Activated T-cell treated with anti-CD3 and anti-CD28 coated beads, Interleukin-2, amount 50 U/mL, for 72 hours (primary cell): ENCODE measurements at regions not wholly inside any gene's neighbourhood (a gene's known extent, or its start where the extent isn't known, plus 50 kb on each side); places are given as distances from the start of the nearest gene placed in this dataset.
"Not testable (repeated sequence)": the region's sequence is repeated elsewhere in the genome, so short reads cannot be mapped to it uniquely, and the experiment has no call there.

ENCODE experiments used
- ATAC-seq, 2 donors: fragments of 150-1000 bp; cut with Tn5 transposase; replicated peaks in 1 of 2; 2 replicates each; pipeline ENCODE4 v1.10.0; 2021; ENCODE audit warnings: moderate library complexity in 2 of 2, mild to moderate bottlenecking in 1 of 2
- DNase-seq, 2 donors: peaks; one replicate each; pipeline ENCODE4 v3.0.0; 2021 to 2022; ENCODE audit warnings: mixed read lengths in 1 of 2
- H3K27ac Mint-ChIP-seq: one replicate; pipeline ENCODE4 v1.8.0; 2022; ENCODE audit warnings: mild to moderate bottlenecking, moderate library complexity, mixed read lengths
- H3K27me3 Mint-ChIP-seq: one replicate; pipeline ENCODE4 v1.8.0; 2022; ENCODE audit warnings: low read depth, mixed read lengths
- H3K36me3 Mint-ChIP-seq, 2 donors: one replicate each; pipeline ENCODE4 v1.8.0; 2022; ENCODE audit warnings: mixed read lengths in 2 of 2, mild to moderate bottlenecking in 1 of 2; ENCODE audit not compliant: insufficient read depth in 2 of 2
- H3K4me1 Mint-ChIP-seq: one replicate; pipeline ENCODE4 v1.8.0; 2022; ENCODE audit warnings: low read depth, mixed read lengths
- H3K4me3 Mint-ChIP-seq, 2 donors: one replicate each; pipeline ENCODE4 v1.8.0; 2022; ENCODE audit warnings: mild to moderate bottlenecking in 2 of 2, mixed read lengths in 2 of 2, moderate library complexity in 2 of 2
- H3K9me3 Mint-ChIP-seq, 2 donors: one replicate each; pipeline ENCODE4 v1.8.0; 2022; ENCODE audit warnings: mixed read lengths in 2 of 2

DNA sequence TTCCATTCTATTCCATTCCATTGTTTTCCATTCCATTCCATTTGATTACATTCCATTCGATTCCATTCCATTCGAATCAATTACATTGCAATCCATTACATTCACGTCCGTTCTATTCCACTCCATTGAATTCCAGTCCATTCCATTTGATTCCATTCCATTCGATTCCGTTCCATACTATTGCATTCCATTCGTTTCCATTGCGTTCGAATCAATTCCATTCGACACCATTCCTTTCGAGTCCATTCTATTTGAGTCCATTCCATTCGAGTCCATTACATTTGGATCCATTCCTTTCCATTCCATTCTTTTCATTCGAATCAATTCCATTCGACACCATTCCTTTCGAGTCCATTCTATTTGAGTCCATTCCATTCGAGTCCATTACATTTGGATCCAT, 1122.9 kb downstream of the RPIA start:
- peaks cover 11 to 85% of the 10 kb centered on the region in 2 donors for H3K9me3 Mint-ChIP-seq

DNA sequence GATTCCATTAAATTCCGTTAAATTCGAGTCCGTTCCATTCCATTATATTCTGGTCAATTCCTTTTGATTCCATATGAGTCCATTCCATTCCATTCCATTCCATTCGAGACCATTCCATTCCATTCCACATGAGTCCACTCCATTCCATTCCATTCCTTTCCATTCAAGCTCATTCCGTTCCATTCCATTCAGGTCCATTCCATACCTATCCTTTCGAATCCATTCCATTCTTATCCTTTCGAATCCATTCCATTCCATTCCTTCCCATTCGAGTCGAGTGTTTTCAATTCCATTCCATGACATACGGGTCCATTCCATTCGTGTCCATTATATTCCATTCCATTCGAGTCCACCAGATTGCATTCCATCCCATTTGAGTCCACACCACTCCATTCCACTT, 1127.4 kb downstream of the RPIA start:
- peaks cover 0 to 83% of the 10 kb centered on the region in 2 donors for H3K36me3 Mint-ChIP-seq
- ATAC-seq (no peak), DNase-seq (no peak)
- H3K4me3 Mint-ChIP-seq = no peak overlapping the region
- H3K9me3 Mint-ChIP-seq = peaks cover 0 to 86% of the 10 kb centered on the region in 2 donors
- H3K27me3 Mint-ChIP-seq = no peaks in the 10 kb centered on the region
- H3K4me1 Mint-ChIP-seq = no peaks in the 10 kb centered on the region
- no peak overlapping the region for H3K27ac Mint-ChIP-seq

More for the DNA sequence above, 1122.9 kb downstream of the RPIA start:
- not testable (repeated sequence) for H3K27me3 Mint-ChIP-seq, H3K27ac Mint-ChIP-seq, DNase-seq, H3K4me3 Mint-ChIP-seq, ATAC-seq, H3K4me1 Mint-ChIP-seq
- peaks cover 13 to 82% of the 10 kb centered on the region in 2 donors for H3K36me3 Mint-ChIP-seq

DNA sequence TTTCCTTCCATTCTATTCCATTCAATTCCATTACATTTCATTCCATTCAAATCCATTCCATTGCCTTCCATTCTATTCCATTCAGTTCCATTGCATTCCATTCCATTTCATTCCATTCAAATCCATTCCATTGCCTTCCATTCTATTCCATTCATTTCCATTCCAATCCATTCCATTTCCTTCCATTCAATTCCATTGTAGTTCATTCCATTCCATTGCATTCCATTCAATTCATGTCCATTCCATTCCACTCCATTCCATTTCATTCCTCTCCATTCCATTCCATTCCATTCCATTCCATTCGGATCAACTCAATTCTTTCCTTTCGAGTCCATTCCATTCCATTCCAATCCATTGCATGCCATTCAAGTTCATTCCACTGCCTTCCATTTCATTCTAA, 1128.3 kb downstream of the RPIA start:
- no peak overlapping the region for H3K4me3 Mint-ChIP-seq
- no peak for DNase-seq
- no peak for ATAC-seq
- H3K9me3 Mint-ChIP-seq = peaks cover 0 to 77% of the 10 kb centered on the region in 2 donors
- H3K27ac Mint-ChIP-seq = no peak overlapping the region
- H3K27me3 Mint-ChIP-seq = no peaks in the 10 kb centered on the region
- H3K4me1 Mint-ChIP-seq = no peaks in the 10 kb centered on the region
- H3K36me3 Mint-ChIP-seq = peaks cover 0 to 78% of the 10 kb centered on the region in 2 donors

DNA sequence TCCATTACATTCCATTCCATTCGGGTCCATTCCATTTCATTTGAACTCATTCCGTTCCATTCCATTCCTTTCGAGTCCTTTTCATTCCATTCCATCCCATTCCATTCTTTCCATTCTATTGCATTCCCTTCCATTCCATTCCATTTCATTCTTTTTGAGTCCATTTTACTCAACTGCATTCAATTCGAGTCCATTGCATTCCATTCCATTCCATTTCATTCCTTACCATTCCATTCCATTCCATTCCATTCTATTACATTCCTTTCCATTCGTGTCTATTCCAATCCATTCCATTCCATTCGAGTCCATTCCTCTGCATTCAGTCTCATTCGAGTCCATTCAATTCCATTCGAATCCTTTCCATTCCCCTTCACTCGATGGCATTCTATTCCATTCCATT, 1128.8 kb downstream of the RPIA start:
- H3K27ac Mint-ChIP-seq = no peak overlapping the region
- H3K9me3 Mint-ChIP-seq = peaks cover 0 to 77% of the 10 kb centered on the region in 2 donors
- H3K27me3 Mint-ChIP-seq = no peaks in the 10 kb centered on the region
- H3K4me1 Mint-ChIP-seq = no peaks in the 10 kb centered on the region
- peaks cover 0 to 78% of the 10 kb centered on the region in 2 donors for H3K36me3 Mint-ChIP-seq
- ATAC-seq (no peak), DNase-seq (no peak)
- H3K4me3 Mint-ChIP-seq = no peak overlapping the region

DNA sequence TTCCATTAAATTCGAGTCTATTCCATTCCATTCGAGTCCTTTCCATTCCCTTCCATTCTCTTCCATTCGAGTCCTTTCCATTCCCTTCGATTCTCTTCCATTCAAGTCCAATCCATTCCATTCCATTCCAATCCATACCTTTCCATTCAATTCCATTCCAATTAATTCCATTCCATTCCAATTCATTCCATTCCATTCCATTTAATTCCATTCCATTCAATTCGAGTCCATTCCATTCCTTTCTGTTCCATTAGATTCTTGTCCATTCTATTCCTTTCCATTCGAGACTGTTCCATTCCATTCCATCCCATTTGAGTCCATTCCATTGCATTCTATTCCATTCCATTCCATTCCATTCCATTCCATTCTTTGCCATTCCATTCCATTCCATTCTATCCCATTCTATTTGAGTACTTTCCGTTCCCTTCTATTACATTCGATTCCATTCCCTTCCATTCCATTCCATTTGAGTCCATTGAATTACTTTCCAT, 1130.0 kb downstream of the RPIA start:
- no peak for DNase-seq
- ATAC-seq = no peak
- H3K27me3 Mint-ChIP-seq = no peaks in the 10 kb centered on the region
- H3K4me3 Mint-ChIP-seq = no peak overlapping the region
- H3K27ac Mint-ChIP-seq = no peak overlapping the region
- no peaks in the 10 kb centered on the region for H3K4me1 Mint-ChIP-seq
- H3K9me3 Mint-ChIP-seq = peaks cover 0 to 70% of the 10 kb centered on the region in 2 donors
- H3K36me3 Mint-ChIP-seq = peaks cover 0 to 72% of the 10 kb centered on the region in 2 donors

DNA sequence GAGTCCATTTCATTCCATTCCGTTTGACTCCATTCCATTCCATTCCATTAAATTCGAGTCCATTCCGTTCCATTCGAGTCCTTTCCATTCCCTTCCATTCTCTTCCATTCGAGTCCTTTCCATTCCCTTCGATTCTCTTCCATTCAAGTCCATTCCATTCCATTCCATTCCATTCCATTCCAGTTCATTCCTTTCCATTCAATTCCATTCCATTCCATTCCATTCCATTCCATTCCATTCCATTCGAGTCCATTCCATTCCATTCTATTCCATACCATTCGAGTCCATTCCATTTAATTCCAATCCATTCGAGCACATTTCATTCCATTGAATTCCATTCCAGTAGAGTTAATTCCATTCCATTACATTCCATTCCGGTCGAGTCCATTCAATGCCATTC, 1130.9 kb downstream of the RPIA start:
- Mint-ChIP-seq H3K9me3 (peaks cover 0 to 65% of the 10 kb centered on the region in 2 donors), H3K36me3 (peaks cover 0 to 70% of the 10 kb centered on the region in 2 donors)
- H3K27me3 Mint-ChIP-seq, H3K27ac Mint-ChIP-seq, DNase-seq, ATAC-seq, H3K4me1 Mint-ChIP-seq, H3K4me3 Mint-ChIP-seq: not testable (repeated sequence)

DNA sequence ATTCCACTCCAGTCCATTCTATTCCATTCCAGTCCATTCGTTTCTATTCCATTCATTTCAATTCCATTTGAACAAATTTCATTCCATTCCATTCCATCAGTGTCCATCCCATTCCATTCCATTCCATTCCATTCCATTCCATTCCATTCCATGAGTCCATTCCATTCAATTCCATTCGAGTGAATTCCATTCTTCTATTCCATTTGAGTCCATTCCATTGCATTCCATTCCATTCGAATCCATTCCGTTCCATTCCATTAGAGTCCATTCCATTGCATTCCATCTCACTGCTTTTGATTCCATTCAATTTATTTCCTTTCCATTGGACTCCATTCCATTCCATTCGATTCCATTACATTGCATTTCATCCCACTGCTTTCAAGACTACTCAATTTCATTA, 1132.1 kb downstream of the RPIA start:
- H3K36me3 Mint-ChIP-seq = peaks cover 0 to 59% of the 10 kb centered on the region in 2 donors
- no peak overlapping the region for H3K4me3 Mint-ChIP-seq

DNA sequence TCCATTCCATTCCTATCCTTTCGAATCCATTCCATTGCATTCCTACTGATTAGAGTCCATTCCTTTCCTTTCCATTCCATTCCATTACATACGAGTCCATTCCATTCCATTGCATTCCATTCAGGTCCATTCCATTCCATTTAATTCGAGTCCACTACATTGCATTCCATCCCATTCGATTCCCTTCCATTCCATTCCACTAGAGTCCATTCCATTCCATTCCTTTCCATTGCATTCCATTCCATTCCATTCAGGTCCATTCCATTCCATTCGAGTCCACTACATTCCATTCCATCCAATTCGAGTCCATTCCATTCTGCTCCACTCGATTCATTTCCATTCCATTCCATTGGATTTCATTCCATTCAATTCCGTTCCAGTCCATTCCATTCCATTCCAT, 1133.6 kb downstream of the RPIA start:
- Mint-ChIP-seq H3K4me1 (no peaks in the 10 kb centered on the region), H3K27ac (no peak overlapping the region), H3K36me3 (peaks cover 0 to 45% of the 10 kb centered on the region in 2 donors), H3K27me3 (no peaks in the 10 kb centered on the region), H3K9me3 (peaks cover 0 to 51% of the 10 kb centered on the region in 2 donors), H3K4me3 (no peak overlapping the region)
- DNase-seq (no peak), ATAC-seq (no peak)

More for the DNA sequence above, 1132.1 kb downstream of the RPIA start:
- H3K27me3 Mint-ChIP-seq = no peaks in the 10 kb centered on the region
- ATAC-seq = no peak
- H3K27ac Mint-ChIP-seq = no peak overlapping the region
- peaks cover 0 to 54% of the 10 kb centered on the region in 2 donors for H3K9me3 Mint-ChIP-seq
- no peak for DNase-seq
- no peaks in the 10 kb centered on the region for H3K4me1 Mint-ChIP-seq

DNA sequence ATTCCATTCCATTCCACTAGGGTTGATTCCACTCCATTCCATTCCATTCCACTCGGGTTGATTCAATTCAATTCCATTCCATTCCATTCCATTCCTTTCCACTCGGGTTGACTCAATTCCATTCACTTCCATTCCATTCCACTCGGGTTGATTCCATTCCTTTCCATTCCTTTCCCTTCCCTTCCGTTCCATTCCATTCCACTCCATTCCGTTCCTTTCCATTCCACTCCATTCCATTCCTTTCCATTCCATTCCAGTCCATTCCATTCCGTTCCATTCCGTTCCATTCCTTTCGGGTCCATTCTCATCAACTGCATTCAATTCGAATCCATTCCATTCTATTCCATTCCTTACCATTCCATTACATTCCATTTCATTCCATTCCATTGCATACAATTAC, 1135.3 kb downstream of the RPIA start:
- H3K27ac Mint-ChIP-seq, ATAC-seq, H3K27me3 Mint-ChIP-seq, H3K4me1 Mint-ChIP-seq, DNase-seq, H3K4me3 Mint-ChIP-seq: not testable (repeated sequence)
- Mint-ChIP-seq H3K36me3 (peaks cover 0 to 27% of the 10 kb centered on the region in 2 donors), H3K9me3 (peaks cover 11 to 51% of the 10 kb centered on the region in 2 donors)

DNA sequence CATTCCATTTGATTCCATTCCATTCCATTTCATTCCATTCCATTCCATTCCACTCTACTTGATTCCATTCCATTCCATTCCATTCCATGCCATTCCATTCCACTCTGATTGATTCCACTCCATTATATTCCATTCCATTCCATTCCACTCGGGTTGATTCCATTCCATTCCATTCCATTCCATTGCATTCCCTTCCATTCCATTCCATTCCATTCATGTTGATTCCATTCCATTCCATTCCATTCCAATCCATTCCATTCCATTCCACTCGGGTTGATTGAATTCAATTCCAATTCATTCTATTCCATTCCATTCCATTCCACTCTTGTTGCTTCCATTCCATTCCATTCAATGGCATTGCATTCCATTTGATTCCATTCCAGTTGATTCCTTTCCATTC, 1136.4 kb downstream of the RPIA start:
- ATAC-seq, H3K27ac Mint-ChIP-seq, DNase-seq, H3K4me1 Mint-ChIP-seq, H3K4me3 Mint-ChIP-seq, H3K27me3 Mint-ChIP-seq: not testable (repeated sequence)
- peaks cover 0 to 18% of the 10 kb centered on the region in 2 donors for H3K36me3 Mint-ChIP-seq
- peaks cover 18 to 48% of the 10 kb centered on the region in 2 donors for H3K9me3 Mint-ChIP-seq

DNA sequence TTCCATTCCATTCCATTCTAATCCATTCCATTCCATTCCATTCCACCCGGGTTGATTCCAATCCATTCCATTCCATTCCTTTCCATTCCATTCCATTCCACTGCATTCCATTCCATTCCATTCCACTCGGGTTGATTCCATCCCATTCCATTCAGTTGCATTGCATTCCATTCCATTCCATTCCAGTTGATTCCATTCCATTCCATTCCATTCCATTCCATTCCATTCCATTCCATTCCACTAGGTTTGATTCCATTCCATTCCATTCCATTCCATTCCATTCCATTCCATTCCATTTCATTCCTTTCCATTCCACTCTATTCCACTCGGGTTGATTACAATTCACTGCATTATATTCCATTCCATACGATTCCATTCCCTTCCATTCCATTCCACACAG, 1136.9 kb downstream of the RPIA start:
- not testable (repeated sequence) for H3K4me3 Mint-ChIP-seq, H3K4me1 Mint-ChIP-seq, H3K27me3 Mint-ChIP-seq, DNase-seq, H3K27ac Mint-ChIP-seq, ATAC-seq
- Mint-ChIP-seq H3K9me3 (peaks cover 18 to 46% of the 10 kb centered on the region in 2 donors), H3K36me3 (peaks cover 0 to 13% of the 10 kb centered on the region in 2 donors)

DNA sequence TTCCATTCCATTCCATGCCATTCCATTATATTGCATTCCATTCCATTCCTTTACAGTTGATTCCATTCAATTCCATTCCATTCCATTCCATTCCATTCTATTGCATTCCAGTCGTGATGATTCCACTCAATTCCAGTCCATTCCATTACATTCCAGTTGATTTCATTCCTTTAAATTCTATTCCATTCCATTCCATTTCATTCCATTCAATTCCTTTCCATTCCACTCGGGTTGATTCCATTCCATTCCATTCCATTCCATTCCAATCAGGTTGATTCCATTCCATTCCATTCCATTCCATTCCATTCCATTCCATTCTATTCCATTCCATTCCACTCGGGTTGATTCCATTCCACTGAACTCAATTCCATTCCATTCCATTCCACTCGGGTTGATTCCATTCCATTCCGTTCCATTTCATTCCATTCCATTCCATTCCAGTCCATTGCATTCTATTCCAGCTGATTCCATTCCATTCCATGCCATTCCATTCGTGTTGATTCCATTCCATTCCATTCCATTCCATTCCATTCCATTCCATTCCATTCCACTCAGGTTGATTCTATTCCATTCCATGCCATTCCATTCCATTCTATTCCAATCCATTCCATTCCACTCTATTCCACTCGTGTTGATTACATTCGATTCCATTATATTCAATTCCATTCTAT, 1137.6 kb downstream of the RPIA start:
- not testable (repeated sequence) for H3K4me1 Mint-ChIP-seq, H3K36me3 Mint-ChIP-seq, H3K27me3 Mint-ChIP-seq, H3K27ac Mint-ChIP-seq, H3K4me3 Mint-ChIP-seq, DNase-seq
- peaks cover 18 to 42% of the 10 kb centered on the region in 2 donors for H3K9me3 Mint-ChIP-seq
- ATAC-seq = peak in 1 of 2 donors; percentile 43

DNA sequence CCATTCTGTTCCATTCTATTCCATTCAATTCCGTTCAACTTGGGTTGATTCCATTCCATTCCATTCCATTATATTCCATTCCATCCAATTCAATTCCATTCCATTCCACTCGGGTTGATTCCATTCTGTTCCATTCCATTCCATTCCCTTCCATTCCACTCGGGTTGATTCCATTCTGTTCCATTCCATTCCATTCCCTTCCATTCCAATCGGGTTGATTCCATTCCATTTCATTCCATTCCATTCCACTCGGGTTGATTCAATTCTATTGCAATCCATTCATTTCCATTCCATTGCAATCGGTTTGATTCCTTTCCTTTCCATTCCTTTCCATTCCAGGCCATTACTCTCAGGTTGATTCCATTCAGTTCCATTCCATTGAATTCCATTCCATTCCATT, 1138.4 kb downstream of the RPIA start:
- H3K9me3 Mint-ChIP-seq = peaks cover 18 to 41% of the 10 kb centered on the region in 2 donors
- no peak for ATAC-seq
- no peak for DNase-seq
- peaks cover 0 to 6% of the 10 kb centered on the region in 2 donors for H3K36me3 Mint-ChIP-seq
- H3K27ac Mint-ChIP-seq = no peak overlapping the region
- no peaks in the 10 kb centered on the region for H3K27me3 Mint-ChIP-seq
- no peak overlapping the region for H3K4me3 Mint-ChIP-seq
- no peaks in the 10 kb centered on the region for H3K4me1 Mint-ChIP-seq
